Ovary (tissue), 7 donors: ENCODE measurements at regions not wholly inside any gene's neighbourhood (a gene's known extent, or its start where the extent isn't known, plus 50 kb on each side); places are given as distances from the start of the nearest gene placed in this dataset.

Source experiments
- DNase-seq, 5 donors: peaks; one replicate each; pipeline ENCODE4 v3.0.0-alpha.2; 2019 to 2020
- H3K27ac ChIP-seq, 2 donors: fragments of 200-600 bp; one replicate each; pipeline versions ENCODE4 v1.5.1 to v1.8.0; 2019 to 2022
- H3K27me3 ChIP-seq: fragments of 200-600 bp; one replicate; pipeline ENCODE4 v1.8.0; 2022
- H3K36me3 ChIP-seq: fragments of 200-600 bp; sonication (generic); one replicate; pipeline ENCODE4 v1.5.1; 2019
- H3K4me1 ChIP-seq: one replicate; pipeline ENCODE4 v1.8.1; 2013; ENCODE audit warnings: mild to moderate bottlenecking, moderate library complexity; ENCODE audit not compliant: insufficient read depth
- H3K4me3 ChIP-seq: fragments of 200-600 bp; sonication (generic); one replicate; pipeline ENCODE4 v1.5.1; 2017
- H3K9me3 ChIP-seq, 2 donors: fragments of 200-600 bp in 1 of 2; sonication (generic) in 1 of 2; one replicate each; pipeline versions ENCODE4 v1.5.1 to v1.8.1; 2013 to 2019; ENCODE audit warnings: mild to moderate bottlenecking in 1 of 2, moderate library complexity in 1 of 2
- EP300 ChIP-seq: sonication (generic); formaldehyde crosslinking; IDR thresholded peaks from one replicate; pipeline ENCODE4 v1.6.1; 2017; ENCODE audit warnings: antibody characterized with exemption
- POLR2A ChIP-seq: fragments of 450-650 bp; IDR thresholded peaks from one replicate; pipeline ENCODE4 v1.6.1; 2017; ENCODE audit warnings: antibody characterized with exemption, mild to moderate bottlenecking, moderate library complexity
- WGBS, 3 donors: extraction: QIAGEN DNeasy Blood & Tissue Kit in 1 of 3; methylation state at CpG; one replicate each; pipeline versions ENCODE4 v1.1.5 to v1.1.7; 2013 to 2017; 5-methylcytosine and 5-hydroxymethylcytosine counted together
- intact Hi-C, 4 donors: fragments of 100-400 bp; cut with DNase I; formaldehyde crosslinking; loops; one replicate each; pipeline versions ENCODE4 v1.11.0 to v1.15.1; 2022 to 2023
- TF ChIP-seq, protein P1 (sequence below), 3 donors: fragments of 450-650 bp in 2 of 3; fragments of 200-600 bp in 1 of 3; IDR thresholded peaks; one replicate each; pipeline versions ENCODE4 v1.5.1 to v1.8.0; 2016 to 2022; ENCODE audit warnings: antibody characterized with exemption in 3 of 3, mild to moderate bottlenecking in 1 of 3
- donor health status: DM: no; HTN: no; CAD: no; lungs with moderate emphysema.
- donor health status: DM: no; HTN: no; CAD: no.
- donor health status: Bipolar disorder and iron deficiency.
- donor health status: DM: no; HTN: no; CAD: no.
- donor health status: DM: yes; HTN: yes; CAD: no.

DNA sequence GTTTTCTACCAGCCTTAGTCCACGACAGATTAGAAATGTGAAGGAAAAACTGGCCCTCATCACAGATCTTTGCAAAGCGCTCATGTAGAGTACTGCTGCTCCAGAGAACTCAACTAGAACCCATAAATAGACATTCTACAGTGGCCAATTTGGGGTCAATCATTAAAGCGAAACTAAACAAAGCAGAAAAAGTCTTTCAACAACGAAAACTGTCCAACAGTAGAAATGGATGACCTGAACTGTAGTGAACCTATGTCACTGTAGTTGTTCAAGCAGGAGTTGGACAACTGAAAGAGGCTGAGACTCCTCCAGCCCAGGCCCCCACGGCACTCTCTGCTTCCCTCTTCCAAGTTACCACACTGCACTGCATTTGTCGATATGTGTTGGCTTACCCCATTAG, 472.6 kb downstream of the BCAT1 start:
- H3K27ac ChIP-seq, result no peak overlapping the region
- intact Hi-C loops, result no loop called here
- H3K9me3 ChIP-seq, result no peaks in the 10 kb centered on the region
- no peak overlapping the region for H3K4me3 ChIP-seq
- no peaks in the 10 kb centered on the region for H3K27me3 ChIP-seq
- 93 to 96% (median 95%) methylated on average over 6 of the region's 6 CpGs for WGBS, 3 donors
- no peak for DNase-seq
- TF ChIP-seq, protein P1, sequence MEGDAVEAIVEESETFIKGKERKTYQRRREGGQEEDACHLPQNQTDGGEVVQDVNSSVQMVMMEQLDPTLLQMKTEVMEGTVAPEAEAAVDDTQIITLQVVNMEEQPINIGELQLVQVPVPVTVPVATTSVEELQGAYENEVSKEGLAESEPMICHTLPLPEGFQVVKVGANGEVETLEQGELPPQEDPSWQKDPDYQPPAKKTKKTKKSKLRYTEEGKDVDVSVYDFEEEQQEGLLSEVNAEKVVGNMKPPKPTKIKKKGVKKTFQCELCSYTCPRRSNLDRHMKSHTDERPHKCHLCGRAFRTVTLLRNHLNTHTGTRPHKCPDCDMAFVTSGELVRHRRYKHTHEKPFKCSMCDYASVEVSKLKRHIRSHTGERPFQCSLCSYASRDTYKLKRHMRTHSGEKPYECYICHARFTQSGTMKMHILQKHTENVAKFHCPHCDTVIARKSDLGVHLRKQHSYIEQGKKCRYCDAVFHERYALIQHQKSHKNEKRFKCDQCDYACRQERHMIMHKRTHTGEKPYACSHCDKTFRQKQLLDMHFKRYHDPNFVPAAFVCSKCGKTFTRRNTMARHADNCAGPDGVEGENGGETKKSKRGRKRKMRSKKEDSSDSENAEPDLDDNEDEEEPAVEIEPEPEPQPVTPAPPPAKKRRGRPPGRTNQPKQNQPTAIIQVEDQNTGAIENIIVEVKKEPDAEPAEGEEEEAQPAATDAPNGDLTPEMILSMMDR (IDR thresholded peaks at IDR 0.05), result no peak
- no peak for TF ChIP-seq EP300
- no peak for TF ChIP-seq POLR2A
- H3K36me3 ChIP-seq, result no peaks in the 10 kb centered on the region
- no peaks in the 10 kb centered on the region for H3K4me1 ChIP-seq

DNA sequence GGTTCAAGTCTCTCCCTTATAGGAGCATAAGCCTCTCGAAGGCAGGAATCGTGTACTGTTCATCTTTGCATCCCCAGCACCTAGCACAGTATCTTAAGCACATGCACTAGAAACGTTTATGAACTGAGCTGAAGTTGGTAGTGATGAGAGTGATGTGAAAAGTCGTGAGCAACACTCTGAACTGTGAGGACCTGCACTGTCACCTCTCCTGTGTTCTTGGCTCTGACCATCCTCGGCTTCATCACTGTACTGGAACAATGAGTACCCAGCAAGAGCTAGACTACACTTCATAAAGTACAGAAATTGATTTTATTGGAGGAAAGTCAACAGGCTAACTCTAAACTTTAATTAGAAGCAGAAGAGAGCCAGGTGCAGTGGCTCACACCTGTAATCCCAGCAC, 473.6 kb downstream of the BCAT1 start:
- intact Hi-C loops, result no loop called here
- no peak for TF ChIP-seq EP300
- TF ChIP-seq, protein P1 (IDR thresholded peaks at IDR 0.05), result no peak
- TF ChIP-seq POLR2A, result no peak
- H3K27me3 ChIP-seq, result no peaks in the 10 kb centered on the region
- H3K4me1 ChIP-seq, result no peaks in the 10 kb centered on the region
- no peak for DNase-seq
- H3K4me3 ChIP-seq, result no peak overlapping the region
- H3K9me3 ChIP-seq, result no peaks in the 10 kb centered on the region
- H3K27ac ChIP-seq, result no peak overlapping the region
- WGBS, 3 donors, result 90 to 94% (median 90%) methylated on average over 5 of the region's 5 CpGs
- no peaks in the 10 kb centered on the region for H3K36me3 ChIP-seq

DNA sequence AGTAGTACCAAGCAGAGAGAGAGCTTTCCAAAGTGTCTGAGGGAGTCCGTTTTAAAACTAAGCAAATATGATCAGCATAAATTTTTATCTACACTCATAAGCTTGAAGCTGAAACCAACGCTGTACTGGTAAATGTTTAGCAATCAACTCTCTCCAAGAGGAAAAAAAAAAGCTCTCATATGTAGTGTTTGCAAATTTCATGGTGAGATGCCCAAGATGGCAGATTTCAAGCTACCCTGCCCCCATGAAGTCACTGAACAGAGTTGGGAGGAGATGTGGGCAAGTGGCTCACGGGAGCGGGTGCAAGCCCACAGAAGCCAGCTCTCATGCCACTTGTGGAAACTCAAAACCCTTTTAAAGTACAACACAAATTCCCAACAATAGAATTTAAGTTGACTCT, 475.8 kb downstream of the BCAT1 start:
- no peak for DNase-seq
- H3K36me3 ChIP-seq, result no peaks in the 10 kb centered on the region
- TF ChIP-seq EP300, result no peak
- TF ChIP-seq, protein P1 (IDR thresholded peaks at IDR 0.05), result no peak
- no peak for TF ChIP-seq POLR2A
- intact Hi-C loops, result no loop called here
- H3K27me3 ChIP-seq, result no peaks in the 10 kb centered on the region
- no peak overlapping the region for H3K27ac ChIP-seq
- no peaks in the 10 kb centered on the region for H3K9me3 ChIP-seq
- no peak overlapping the region for H3K4me3 ChIP-seq
- H3K4me1 ChIP-seq, result no peaks in the 10 kb centered on the region
- WGBS, 3 donors, result 83 to 93% (median 85%) methylated on average over 4 of the region's 4 CpGs

DNA sequence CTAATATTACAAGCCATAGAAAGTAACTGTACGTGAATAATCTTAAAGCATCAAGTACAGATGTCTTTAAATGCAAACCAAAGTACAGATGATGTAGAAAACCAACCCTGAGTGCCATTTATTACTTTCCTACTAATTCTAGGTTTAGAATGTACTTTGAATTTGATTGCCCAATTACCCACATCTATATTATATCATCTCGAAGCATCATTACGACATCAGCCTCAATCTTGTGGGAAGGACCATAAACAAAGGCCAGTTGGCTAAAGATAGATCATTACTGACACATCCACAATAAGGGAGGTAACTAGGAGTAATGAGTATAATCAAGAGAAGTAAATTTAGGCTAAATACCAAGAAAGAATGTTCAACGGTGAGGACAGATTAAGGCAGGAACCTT, 478.9 kb downstream of the BCAT1 start:
- 72 to 87% (median 82%) methylated on average over 4 of the region's 4 CpGs for WGBS, 3 donors
- no peaks in the 10 kb centered on the region for H3K27me3 ChIP-seq
- no peaks in the 10 kb centered on the region for H3K9me3 ChIP-seq
- intact Hi-C loops, result no loop called here
- no peak for DNase-seq
- no peak overlapping the region for H3K4me3 ChIP-seq
- H3K27ac ChIP-seq, result no peak overlapping the region
- no peaks in the 10 kb centered on the region for H3K36me3 ChIP-seq
- no peaks in the 10 kb centered on the region for H3K4me1 ChIP-seq
- TF ChIP-seq, protein P1 (IDR thresholded peaks at IDR 0.05), result no peak
- no peak for TF ChIP-seq POLR2A
- TF ChIP-seq EP300, result no peak

DNA sequence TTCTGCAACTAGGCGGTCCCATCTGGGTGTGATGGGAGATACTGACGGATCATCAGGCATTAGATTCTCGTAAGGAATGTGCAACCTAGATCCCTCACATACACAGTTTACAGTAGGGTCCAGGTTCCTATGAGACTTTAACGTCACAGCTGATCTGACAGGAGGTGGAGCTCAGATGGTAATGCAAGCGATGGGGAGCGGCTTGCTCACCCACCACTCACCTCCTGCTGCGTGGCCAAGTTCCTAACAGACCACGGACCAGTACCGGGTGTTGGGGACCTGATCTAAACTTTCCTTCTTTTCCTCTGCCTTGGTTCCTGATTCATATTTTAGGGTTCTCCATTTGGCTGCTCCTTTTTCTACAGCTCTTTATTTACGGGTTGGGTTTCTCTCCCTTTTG, 479.8 kb downstream of the BCAT1 start:
- TF ChIP-seq POLR2A, result no peak
- TF ChIP-seq, protein P1 (IDR thresholded peaks at IDR 0.05), result no peak
- H3K27me3 ChIP-seq, result no peaks in the 10 kb centered on the region
- no peaks in the 10 kb centered on the region for H3K36me3 ChIP-seq
- DNase-seq, result no peak
- no peak overlapping the region for H3K27ac ChIP-seq
- WGBS, 3 donors, result 87 to 98% (median 88%) methylated on average over 10 of the region's 10 CpGs
- H3K4me1 ChIP-seq, result no peaks in the 10 kb centered on the region
- intact Hi-C loops, result no loop called here
- H3K9me3 ChIP-seq, result no peaks in the 10 kb centered on the region
- H3K4me3 ChIP-seq, result no peak overlapping the region
